ENCODE measurements at regions not wholly inside any gene's neighbourhood (a gene's known extent, or its start where the extent isn't known, plus 50 kb on each side); places are given as distances from the start of the nearest gene placed in this dataset.
A peak's percentile ranks its signal among the peaks of the same experiment; 100 is the strongest.

DNA sequence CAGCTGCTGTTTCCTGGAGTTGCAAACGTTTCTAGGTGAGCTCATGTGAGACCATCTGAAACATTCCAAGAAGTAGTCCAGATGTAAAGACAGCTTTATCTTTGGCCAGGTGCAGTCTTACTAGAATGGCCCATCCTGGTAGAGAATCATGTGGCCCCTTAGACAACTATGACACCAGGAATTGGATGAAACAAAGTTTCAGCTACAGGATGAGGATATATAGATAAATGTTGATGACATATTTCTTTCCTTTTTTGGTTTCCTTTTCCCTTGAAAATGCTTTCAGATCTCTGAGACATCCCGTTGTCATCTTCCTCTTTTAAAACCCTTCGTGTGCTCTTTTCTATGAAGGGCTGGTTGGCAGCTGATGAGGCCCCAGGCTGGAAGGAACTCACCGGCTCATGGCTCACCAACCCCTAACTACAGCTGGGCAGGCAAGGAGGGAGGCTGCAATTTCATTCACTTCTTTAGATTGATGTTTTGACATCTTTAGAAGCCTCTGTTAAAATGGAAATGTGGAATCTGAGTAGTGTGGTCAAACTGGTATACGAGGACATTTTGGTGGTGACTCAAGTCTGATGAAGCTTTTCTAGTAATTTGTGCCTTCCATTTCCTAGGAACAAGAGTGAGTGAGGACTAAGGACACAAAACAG, 167.9 kb upstream of the TNFAIP3 start:
- Histone ChIP-seq H3K9me1 (ENCODE audit: insufficient read depth, low read length) (peaks cover 12% of the 10 kb centered on the region), H3K4ac (ENCODE audit: low read depth, low read length) (no peak overlapping the region), H3K27me3 (ENCODE audit: control insufficient read depth, insufficient read depth, low read length) (no peaks in the 10 kb centered on the region), H3K36me3 (ENCODE audit: control insufficient read depth, insufficient read depth, low read length) (no peaks in the 10 kb centered on the region), H3K27ac (ENCODE audit: insufficient read depth, low read length) (no peak overlapping the region), H3K4me2 (ENCODE audit: low read depth, low read length) (no peak overlapping the region), H3K56ac (ENCODE audit: extremely low read depth, insufficient read depth, low read length) (no peak overlapping the region), H3K23ac (ENCODE audit: low read depth, low read length) (0 out of 2 replicates have a peak overlapping the region, but pooled peaks have one; percentile 11), H2AFZ (replicated peaks; ENCODE audit: low read length, poor library complexity) (peak overlapping the region; percentile 53), H3K4me3 (ENCODE audit: insufficient read depth, low read depth, low read length) (no peak overlapping the region), H3K9me3 (ENCODE audit: control insufficient read depth, insufficient read depth, low read length) (no peaks in the 10 kb centered on the region), H4K8ac (ENCODE audit: low read depth in 2 of 2, low read length in 2 of 2) (peak overlapping the region in 1 of 2 experiments; percentile 44; a peak in 1 of 4 replicates), H3K9ac (ENCODE audit: low read depth, low read length) (no peak overlapping the region), H3K4me1 (ENCODE audit: control insufficient read depth, insufficient read depth, low read length) (peaks cover 7% of the 10 kb centered on the region), H3K14ac (replicated peaks; ENCODE audit: low read depth, low read length) (peak overlapping the region; percentile 26; the same call in 1 of the 2 replicates), H2BK5ac (ENCODE audit: low read depth, low read length, poor library complexity, severe bottlenecking) (no peak overlapping the region), H3K79me1 (ENCODE audit: low read depth in 1 of 2, low read length in 2 of 2) (no peaks in the 10 kb centered on the region), H2BK20ac (ENCODE audit: low read depth, low read length) (peak overlapping the region; percentile 45; the same call in 1 of the 2 replicates), H3K18ac (ENCODE audit: low read depth, low read length) (no peak overlapping the region), H2BK15ac (ENCODE audit: low read depth, low read length) (peak overlapping the region; percentile 77; the same call in 1 of the 3 replicates), H2AK9ac (replicated peaks; ENCODE audit: low read depth, low read length, poor library complexity) (no peak overlapping the region), H4K91ac (ENCODE audit: insufficient read depth, low read depth, low read length) (no peak overlapping the region), H4K5ac (ENCODE audit: low read depth, low read length) (no peak overlapping the region), H4K20me1 (ENCODE audit: insufficient read depth, low read length) (no peaks in the 10 kb centered on the region), H2AK5ac (ENCODE audit: low read depth, low read length) (peak overlapping the region; percentile 6; the same call in 1 of the 2 replicates), H2BK120ac (ENCODE audit: low read depth, low read length) (peak overlapping the region; percentile 80; the same call in 1 of the 2 replicates)
- CTCF ChIA-PET: interaction anchor here (0.6 to 0.7 kb wide), 2 partner anchors 10 to 87 kb away, joined by 3 read pairs; no protein-coding TSS in a partner anchor
- ATAC-seq (ENCODE audit: low read depth) (no peak), DNase-seq (peak; percentile 46)
- dilution Hi-C loops (cut with HindIII; ENCODE audit: low sequenced_read_pairs, unreplicated experiment) (no loop called here), intact Hi-C loops (cut with micrococcal nuclease) (no loop called here), in situ Hi-C loops (cut with MboI; ENCODE audit: low sequenced_read_pairs) (no loop called here)
- no TSS peak for BruUV-seq (replicated peaks)
- WGBS, 2 experiments (ENCODE audit: extremely low coverage in 2 of 2, insufficient read length in 1 of 2): 40% methylated on average over 1 of the region's 5 CpGs; no CpG with 5 or more reads in 1 of the 2 experiments
- POLR2A ChIA-PET (ENCODE audit: unreplicated experiment): no interaction called here
- no peak for TF ChIP-seq BHLHE40 (IDR thresholded peaks at IDR 0.05; ENCODE audit: low read depth, low read length)
- no peak for TF ChIP-seq RAD21 (IDR thresholded peaks at IDR 0.05; ENCODE audit: low read length)
